EL (cell line): ENCODE measurements at regions not wholly inside any gene's neighbourhood (a gene's known extent, or its start where the extent isn't known, plus 50 kb on each side); places are given as distances from the start of the nearest gene placed in this dataset.
"Not testable (repeated sequence)": the region's sequence is repeated elsewhere in the genome, so short reads cannot be mapped to it uniquely, and the experiment has no call there.

Experiments used
- DNase-seq: peaks from one replicate; pipeline ENCODE4 v3.0.0-alpha.2; 2016

DNA sequence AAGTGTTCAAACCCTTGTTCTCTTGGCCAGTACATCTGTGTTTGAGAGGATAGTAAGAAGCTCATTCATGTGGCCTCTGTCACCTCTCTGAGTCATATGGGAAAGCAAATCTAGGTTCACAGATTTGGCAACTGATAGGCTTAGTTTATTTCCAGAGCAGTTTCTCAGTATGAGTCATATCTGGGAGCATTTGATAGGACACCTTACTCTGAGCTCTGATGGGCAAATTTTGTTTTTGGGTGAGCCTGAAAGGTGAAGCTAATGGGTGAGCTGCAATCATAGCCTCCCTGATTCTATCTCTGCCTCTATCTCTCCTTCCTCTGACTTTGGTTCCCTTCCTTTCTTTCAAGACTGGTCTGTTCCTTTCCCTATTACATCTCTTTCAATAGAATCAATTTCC is 134.4 kb downstream of the S1PR1 start:
- peak; percentile 84 for DNase-seq

DNA sequence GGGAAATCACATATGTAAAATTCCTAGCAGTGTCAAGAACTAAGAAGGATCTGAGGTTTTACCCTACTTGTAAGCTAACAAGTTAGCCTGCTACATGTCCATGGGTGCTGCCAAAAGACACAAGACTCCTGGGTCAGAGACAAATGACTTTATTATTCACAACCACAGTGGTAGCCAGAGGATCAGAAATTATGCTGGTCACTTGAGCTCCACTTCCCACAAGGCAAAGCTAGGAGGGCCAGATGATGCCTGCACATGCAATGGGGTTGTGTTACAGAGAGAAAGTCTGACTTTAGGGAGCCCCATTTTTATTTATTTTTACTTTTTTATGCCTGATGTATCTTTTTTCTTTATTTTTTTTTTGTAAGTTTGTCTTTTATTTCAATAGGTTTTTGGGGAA is 136.8 kb downstream of the S1PR1 start:
- DNase-seq: no peak

DNA sequence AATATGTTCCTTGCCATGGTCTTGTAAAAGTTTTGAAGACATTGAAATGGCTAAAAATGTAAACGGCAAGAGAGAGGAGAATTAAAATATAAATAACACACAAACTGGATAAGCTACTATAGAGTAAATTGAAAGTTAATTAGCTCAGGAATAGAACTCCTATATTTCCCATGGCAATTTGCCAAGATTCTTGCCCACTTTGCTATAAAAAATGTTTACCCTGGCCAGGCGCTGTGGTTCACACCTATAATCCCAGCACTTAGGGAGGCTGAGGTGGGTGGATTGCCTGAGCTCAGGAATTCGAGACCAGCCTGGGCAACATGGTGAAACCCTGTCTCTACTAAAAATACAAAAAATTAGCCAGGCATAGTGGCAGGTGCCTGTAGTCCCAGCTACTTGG is 138.6 kb downstream of the S1PR1 start:
- DNase-seq: not testable (repeated sequence)

DNA sequence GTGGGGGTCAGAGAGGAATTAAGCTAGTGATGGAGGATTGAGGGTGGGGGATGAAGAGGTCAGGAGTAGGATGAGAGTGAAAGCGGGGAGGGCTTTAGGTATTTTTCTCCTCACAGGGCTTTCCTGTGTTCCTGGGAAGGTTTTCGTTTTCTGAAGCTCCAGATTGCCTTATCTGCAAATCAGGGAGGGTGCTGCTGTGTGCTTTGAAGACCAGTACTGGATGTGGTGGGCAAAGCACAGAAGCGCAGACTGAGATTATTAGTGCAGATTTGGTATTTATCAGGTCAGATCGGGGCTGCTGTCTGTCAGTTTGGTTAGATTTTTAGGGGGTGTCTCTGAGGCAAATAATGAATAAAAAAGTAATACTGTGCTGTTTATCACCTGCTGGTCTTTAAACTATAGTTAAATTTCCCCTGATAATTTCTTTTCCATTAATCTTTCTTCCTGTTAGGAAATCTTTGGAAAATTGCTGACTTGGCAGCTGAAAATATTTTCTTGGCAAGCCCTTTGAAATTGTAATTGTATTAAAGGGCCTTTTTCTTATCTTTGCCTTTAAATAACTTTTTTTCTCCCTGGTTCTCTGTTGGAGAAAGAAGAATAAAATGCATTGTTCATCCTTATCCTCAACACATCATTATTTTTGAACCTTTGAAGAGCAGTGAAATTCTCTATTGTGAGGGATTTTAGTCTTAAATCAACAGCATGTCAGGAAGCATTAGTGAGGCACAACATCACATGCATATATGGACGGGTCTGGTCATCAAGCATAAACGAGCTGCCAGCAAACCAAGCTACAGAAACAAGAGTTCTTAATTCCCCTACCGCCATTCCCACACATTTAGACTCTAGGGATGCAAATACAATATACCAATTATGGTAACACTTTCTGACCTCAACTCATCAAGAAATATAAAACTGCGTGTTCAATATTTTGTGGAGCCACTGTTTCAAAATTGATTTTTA is 139.6 kb downstream of the S1PR1 start:
- DNase-seq: no peak

DNA sequence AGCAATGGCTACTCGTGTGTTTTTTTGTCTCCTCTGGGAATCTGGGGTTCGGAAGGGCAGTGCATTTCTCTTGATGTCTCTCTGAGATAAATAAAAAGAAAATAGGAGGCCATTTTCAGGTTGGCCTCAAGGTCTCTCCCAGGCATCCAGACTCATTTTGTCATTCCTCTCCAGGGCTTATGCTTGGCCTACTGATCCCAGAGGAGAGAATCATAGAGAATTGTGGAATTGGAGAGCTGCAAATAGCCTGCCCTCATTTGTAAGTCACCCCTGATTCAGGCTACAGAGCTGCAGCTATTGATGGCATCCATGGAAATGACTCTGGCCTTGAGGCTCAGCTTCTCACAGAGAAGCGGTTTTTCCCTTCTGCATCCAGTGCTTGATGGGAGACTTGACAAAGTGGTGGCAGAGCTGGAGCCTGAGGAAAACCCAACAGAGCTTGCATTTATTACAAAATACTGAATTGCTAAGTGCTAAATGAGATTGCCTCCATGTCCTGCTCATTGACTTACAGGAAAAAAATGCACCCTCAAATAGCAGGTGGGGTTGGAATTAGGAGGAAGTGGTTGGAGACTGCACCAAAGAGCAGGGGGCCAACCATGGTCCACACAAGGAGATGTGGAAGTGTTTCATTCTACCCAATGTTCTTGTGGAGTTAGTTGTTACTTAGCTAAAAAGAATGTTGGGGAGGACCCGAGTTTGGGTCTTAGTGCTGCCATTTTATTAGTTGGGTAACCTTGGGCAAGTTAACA is 140.4 kb downstream of the S1PR1 start:
- no peak for DNase-seq

DNA sequence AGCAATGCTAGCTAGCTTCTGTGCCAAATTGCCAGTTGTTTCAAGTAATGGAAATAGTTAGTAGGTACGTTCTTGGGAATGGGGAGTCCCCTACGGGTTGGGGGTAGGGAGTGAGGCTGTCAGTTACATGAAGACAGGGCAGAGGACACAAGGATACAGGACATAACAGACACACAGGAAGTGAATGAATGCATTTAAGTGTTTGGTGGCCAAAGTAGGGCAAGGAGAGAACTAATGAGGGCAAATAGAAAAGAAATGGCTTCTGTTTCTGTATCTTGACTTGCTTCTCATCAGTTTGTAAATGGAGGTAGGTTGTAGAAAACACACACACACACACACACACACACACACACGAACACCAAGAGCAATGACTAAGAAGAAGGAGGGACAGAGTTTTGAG is 142.2 kb downstream of the S1PR1 start:
- no peak for DNase-seq

DNA sequence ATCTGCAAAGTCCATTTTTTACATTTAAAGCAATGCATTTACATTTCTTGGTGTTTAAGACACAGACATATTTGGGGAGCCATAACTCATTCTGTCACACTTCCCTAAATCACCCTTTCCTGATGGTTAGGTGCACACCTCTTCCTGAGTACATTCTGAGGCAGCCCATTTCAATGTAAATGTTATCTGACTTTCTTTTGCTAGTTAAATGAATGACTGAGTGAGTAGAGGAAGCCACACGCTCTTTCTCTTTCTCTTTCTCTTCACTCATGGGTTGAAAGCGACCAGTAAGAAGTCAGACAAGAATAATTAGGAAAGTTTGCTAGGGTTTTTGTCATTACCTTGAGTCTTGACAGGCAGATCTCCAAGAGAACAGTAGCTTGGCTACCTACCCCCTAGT is 143.1 kb downstream of the S1PR1 start:
- no peak for DNase-seq

DNA sequence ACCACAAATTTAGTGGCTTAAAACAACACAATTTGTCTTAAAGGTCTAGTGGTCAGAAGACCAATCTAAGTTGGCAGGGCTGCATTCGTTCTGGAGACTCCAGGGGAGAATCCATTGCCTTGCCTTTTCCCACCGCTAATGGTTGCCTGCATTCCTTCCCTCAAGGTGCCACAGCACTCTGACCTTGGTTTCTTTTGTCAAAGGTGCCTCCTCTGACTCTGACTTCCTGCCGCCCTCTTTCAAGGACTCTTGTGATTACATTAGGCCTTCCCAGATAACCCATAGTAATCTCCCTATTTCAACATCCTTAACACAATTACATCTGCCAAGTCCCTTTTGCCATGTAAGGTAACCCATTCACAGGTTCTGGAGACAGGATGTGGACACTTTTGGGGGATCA is 145.3 kb downstream of the S1PR1 start:
- DNase-seq: no peak

DNA sequence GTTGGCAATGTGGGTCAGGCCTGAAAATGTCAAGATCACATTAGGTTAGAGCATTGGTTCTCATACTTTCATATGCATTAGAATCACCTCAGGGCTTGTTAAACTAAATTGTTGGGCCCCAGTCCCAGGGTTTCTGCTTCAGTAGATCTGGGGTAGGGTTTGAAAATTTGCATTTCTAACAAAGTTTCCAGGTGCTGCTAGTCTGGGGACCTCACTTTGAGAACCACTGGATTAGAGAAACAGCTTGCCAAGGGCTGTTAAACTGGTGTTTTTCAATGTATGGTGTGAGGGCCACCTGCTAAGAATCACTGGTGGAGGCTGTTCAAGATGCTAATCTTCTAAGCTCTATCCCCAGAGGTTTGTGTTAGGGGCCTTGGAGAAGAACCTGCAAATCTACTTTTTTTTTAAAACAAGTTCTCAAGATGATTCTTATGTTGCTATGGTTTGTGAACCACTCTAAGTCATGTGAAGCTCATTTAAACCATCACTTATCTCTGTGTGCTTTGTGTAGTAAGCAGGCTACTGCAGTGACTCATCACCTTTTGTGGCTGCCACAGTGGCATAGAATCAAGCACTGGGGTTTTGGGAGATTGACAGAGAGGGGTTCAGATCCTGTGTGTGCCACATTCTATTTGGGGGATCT is 152.2 kb downstream of the S1PR1 start:
- DNase-seq: peak; percentile 11

DNA sequence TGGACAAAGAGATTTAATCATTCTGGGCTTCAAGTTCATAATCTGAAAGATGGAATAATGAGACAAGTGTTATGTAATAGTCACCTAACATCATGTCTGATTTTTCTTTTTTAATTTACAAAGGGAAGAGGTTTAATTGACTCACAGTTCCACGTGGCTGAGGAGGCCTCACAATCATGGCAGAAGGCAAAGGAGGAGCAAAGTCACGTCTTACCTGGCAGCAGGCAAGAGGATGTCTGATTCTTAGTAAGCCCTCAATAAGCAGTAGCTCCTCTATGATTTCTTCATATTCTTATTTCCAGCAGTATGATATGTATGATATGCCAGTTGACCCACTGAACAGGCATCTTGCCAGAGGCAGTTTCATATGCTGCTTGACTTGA is 152.7 kb downstream of the S1PR1 start:
- no peak for DNase-seq

DNA sequence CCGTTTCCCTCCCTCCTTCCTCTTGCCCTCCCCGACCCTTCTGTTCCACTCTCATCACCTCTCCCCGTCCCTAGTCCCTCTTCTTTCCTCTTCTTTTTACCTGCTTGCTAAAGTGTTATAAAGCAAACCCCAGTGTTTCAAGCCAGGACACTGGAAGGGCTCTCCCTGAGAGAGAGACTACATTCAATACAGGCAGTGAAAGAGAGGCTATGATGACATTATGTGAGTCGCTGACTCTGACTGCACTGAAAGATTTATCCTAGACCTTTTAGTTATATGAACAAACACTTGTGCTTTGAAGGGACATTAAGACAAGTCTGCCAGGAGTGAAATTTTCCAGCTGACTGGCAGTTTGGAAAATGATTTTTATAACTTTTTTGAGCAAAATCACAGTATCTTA is 155.7 kb downstream of the S1PR1 start:
- no peak for DNase-seq

DNA sequence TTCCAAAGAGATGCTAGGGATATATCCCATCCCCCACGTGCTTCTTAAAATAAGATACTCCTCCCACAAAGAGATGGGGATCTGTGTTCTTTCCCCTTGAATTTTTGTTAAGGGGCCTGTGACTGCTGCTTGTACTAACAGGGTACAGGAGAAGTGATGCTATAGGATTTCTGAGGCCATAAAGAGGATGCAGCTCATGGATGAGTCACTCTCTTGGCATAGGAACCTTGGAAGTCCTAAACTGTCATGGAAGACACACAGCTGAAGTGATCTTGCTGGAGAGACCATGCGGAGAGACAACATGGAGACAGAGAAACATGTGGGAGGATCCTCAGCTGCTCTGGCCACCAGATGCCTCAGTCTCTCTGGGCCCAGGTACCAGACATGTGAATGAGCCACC is 157.2 kb downstream of the S1PR1 start:
- DNase-seq: peak; percentile 17

DNA sequence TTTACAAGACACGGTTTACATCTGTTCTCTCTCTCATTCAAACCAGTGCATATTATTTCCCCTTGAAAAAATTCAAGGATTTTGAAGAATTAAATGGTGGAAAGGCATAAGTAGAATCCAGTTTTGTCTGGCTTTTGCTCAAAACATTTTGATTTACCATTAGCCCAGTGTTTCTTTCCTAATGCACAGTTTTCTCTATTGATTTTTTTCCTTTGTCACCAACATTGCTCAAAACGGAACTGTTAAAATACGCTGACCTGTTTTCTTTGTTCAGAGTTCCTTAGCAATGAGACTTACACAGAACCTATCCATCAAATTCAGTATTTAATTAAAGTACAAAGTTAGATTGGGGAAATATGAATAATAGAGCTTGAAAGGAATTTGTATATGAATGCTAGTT is 162.4 kb downstream of the S1PR1 start:
- DNase-seq: no peak

DNA sequence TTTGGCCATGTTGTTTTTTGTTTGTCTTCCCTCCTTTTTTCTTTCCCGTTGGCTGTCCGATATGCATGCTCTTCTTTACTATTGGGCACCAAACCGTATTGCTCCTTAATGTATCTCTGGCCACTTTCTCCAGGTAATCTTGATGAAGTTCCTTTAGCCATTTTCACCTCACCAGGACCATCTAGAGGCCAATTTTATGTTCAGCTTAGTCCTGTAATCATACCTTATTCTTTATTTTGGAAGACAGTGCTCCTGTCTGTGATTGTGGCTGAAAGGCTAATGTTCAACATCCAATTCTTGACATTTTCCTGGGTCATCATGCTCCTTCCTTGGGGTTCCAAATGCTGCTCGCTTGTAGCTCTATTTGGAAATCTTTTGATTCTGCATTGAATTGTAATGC is 169.5 kb downstream of the S1PR1 start:
- no peak for DNase-seq

DNA sequence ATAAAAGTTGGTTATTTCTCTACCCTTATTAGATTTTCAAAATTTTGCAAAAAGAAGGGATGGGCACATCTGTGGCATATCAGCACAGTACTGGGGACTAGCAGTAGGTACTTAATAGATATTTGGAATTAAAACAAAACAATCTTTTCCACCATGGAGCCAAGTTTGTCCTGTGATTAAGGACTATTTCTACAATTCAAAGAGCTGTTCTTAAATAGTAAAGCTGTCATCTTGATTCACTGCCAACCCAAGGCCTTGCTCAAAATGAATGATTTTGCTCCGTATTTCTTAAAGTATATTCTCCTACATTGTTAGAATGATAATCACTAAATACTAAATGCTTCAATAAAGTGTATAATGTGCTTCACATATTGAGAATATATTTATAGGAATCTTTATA is 169.9 kb downstream of the S1PR1 start:
- no peak for DNase-seq

DNA sequence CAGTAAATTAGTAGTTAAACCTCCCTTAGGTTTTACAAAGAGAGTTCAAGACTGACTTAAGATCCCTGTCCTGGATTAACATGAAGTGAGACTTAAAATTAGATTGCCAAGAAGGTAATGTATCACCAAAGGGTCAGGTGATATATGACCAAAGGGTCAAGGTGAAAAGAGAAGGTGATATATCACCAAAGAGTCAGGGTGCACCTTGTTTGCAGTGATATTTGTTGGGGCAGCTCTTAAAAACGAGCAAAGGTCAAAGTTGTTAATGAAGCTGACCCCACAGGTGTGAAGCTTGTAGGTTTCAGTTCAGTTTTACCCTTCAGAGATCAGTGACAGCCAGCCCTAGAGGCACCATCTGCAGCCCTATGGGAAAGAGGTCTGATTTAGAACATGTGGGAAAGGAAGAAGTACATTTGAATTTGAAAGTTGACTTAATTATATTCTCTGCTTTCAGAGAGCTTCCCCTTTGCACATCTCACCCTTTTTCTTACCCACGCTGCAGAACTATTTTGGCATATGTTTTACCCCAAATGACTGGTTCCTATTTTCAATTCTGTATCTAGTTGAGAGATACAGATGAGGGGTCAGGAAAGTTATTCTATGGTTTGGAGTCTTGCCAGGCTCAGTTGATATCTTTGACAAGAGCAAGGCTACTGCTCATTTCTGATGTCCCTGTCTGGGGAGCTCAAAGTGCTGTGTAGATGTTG is 170.8 kb downstream of the S1PR1 start:
- no peak for DNase-seq

DNA sequence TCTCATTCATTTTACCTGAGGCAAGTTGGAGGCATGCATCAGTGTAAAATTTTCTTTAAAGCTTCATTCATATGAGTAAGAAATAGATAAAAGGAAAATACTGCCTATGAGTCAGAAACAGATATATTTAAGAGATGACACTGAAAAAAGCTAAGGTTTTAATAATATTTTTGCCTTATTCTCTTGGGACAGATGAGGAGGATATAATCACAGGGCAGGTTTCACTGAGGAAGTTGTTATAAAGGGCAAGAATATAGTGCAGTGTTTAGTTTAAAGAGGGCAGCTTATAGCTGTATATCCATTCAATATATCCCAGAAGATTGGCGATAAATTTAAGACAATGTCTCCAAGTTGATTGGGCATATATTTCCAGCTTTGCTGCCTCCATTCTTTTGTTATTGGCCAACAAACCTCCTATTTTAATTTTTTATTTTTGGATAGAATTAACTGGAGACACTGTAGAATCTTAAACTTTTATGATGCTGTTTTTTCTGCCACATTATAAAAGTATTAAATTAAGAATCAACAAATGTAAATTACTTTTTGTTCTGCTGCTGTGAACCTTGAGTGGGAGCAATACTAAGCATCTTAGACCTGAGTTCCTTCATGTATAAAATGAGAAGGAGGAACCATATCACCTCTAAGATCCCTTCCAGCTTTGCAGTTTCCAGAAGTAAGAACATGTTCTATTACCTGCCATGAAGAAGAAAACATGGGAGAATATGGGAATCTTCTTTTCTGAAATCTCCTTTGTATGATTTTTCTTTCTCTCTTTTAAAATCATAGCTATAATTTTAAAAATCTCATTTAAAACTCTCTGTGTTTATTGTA is 171.6 kb downstream of the S1PR1 start:
- no peak for DNase-seq

DNA sequence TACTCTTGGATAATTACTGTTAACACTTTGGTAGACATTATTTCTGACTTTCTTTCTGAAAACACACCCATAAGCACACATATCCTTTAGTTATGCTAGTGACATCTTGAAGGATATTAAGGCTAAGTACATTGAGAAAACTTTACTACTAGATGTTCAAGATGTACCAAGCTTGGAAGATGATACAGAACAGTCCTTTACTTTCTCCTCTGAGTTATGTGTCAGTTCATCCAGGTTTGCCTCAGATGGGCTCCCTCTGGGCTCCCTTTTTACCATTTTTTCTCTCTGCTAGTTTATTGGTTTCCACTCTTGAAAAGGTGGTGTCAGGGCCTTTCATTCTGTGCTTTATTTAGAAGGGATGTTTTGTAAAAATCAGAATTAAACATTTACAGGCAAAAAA is 172.3 kb downstream of the S1PR1 start:
- DNase-seq: no peak

DNA sequence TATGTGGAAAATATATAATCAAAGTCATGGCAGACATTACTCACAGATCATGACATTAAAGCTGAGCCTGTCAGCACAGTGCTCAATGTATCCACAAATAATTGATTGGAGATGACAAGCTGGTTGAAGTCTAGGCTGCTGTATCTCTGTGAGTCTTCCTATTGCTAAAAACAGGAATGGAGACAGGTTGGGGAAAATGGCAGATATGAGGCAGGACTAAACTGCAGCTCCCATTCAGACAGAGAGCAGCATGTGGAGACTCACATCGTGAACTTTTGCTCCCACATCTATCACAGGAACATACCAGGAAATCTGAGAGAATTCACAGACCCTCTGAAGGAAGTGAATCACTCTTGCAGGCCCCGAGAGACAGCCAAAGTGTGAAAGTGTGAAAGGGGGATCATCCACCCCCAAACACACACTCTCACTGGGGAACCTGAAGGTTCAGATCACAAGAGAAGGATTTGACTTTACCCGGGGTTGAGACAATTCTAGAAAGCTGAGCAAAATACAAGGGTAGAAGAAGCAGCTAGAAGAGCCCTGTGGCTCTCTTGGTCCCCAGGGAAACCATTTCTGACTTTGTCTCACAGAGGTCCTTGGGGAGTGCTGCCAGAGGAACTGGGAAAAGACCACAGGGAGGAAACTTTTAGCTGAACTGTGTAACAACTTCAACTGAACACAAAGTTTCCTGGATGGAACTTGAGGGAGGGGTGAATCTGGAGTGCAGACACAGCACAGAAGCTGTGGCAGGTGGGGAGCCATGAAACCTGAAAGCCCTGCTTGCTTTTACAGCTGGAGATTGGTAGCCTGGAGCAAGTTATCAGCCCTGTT is 173.4 kb downstream of the S1PR1 start:
- DNase-seq: no peak

DNA sequence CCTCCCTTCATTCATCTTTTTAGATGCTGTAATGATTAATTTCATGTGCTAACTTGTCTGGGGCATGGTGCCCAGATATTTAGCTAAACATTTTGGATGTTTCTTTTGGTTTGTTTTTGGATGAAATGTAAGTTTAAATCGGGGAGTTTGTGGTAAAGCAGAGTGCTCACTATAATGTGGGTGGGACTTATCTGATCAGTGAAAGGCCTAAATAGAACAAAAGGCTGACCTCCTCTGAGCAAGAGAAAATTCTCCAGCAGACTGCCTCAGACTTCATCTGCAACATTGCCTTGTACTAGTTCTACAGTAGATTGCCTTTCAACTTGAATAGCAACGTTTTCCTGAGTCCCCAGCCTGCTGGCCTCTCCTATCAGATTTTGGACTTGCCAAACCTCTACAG is 183.6 kb downstream of the S1PR1 start:
- DNase-seq: no peak

DNA sequence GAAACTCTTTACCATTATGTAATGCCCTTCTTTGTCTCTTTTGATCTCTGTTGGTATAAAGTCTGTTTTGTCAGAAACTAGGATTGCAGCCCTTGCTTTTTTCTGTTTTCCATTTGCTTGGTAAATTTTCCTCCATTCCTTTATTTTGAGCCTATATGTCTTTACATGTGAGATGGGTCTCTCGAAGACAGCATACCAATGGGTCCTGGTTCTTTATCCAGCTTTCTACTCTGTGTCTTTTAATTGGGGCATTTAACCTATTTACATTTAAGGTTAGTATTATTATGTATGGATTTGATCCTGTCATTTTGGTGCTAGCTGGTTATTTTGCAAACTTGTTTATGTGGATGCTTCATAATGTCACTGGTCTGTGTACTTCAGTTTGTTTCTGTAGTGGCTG is 191.3 kb downstream of the S1PR1 start:
- not testable (repeated sequence) for DNase-seq
